Keratinocyte (primary cell): ENCODE measurements at regions not wholly inside any gene's neighbourhood (a gene's known extent, or its start where the extent isn't known, plus 50 kb on each side); places are given as distances from the start of the nearest gene placed in this dataset.

ENCODE experiments used
- CTCF ChIP-seq, 3 experiments: IDR thresholded peaks in 1 of 3; conservative IDR thresholded peaks in 1 of 3; optimal IDR thresholded peaks in 1 of 3; 2 replicates in 2 of 3; 3 replicates in 1 of 3; pipeline versions ENCODE3 to v1.5.1; 2011; ENCODE audit warnings: low read length in 3 of 3, mild to moderate bottlenecking in 3 of 3, moderate library complexity in 2 of 3, control low read depth in 1 of 3, inconsistent platforms in 1 of 3; ENCODE audit not compliant: insufficient read depth in 2 of 3; ENCODE audit errors: extremely low read depth in 1 of 3
- EZH2 ChIP-seq: IDR thresholded peaks from one replicate; pipeline ENCODE4 v1.6.1; 2012; ENCODE audit warnings: inconsistent platforms, mild to moderate bottlenecking, low read length, moderate library complexity

GRCh38 chr13:19070398-19070735 is 111.3 kb downstream of the TUBA3C start:
- TF ChIP-seq CTCF (optimal IDR thresholded peaks at IDR 0.05 in 1 of 3, IDR thresholded peaks at IDR 0.05 in 1 of 3, conservative IDR thresholded peaks at IDR 0.05 in 1 of 3; ENCODE audit: extremely low read depth in 1 of 3, insufficient read depth in 2 of 3, low read length in 3 of 3) (no peak), EZH2 (no peak)
